ENCODE measurements at regions not wholly inside any gene's neighbourhood (a gene's known extent, or its start where the extent isn't known, plus 50 kb on each side); places are given as distances from the start of the nearest gene placed in this dataset.
"Not testable (repeated sequence)": the region's sequence is repeated elsewhere in the genome, so short reads cannot be mapped to it uniquely, and the experiment has no call there.

GRCh38 chr1:166766942-166767341 is 72.3 kb upstream of the POGK start:
- in situ Hi-C loops (cut with HindIII; ENCODE audit: low sequenced_read_pairs): no loop called here

- in situ Hi-C loops (cut with HindIII; ENCODE audit: low sequenced_read_pairs): not testable (repeated sequence)
Measured at GRCh38 chr1:166784646-166785045, 54.6 kb upstream of the POGK start.

- in situ Hi-C loops (cut with HindIII; ENCODE audit: low sequenced_read_pairs): no loop called here
Measured at GRCh38 chr1:166785987-166786386, 53.3 kb upstream of the POGK start.

GRCh38 chr1:166789286-166789685 is 50.0 kb upstream of the POGK start:
- in situ Hi-C loops (cut with HindIII; ENCODE audit: low sequenced_read_pairs): no loop called here

Measured in DLD1 (cell line).